H9 (cell line): ENCODE measurements at regions not wholly inside any gene's neighbourhood (a gene's known extent, or its start where the extent isn't known, plus 50 kb on each side); places are given as distances from the start of the nearest gene placed in this dataset.

ENCODE experiments used
- DNase-seq: peaks from one replicate; pipeline ENCODE4 v3.0.0-alpha.2; 2017
- H2AFZ ChIP-seq: one replicate; pipeline ENCODE4 v1.6.1; 2013; ENCODE audit warnings: mild to moderate bottlenecking, low read length, control low read depth, moderate library complexity
- H2AK5ac ChIP-seq: 2 replicates; pipeline ENCODE4 v1.6.1; 2013; ENCODE audit warnings: low read length, control low read depth, mixed read lengths; ENCODE audit not compliant: insufficient read length
- H2BK120ac ChIP-seq: one replicate; pipeline ENCODE4 v1.6.1; 2013; ENCODE audit warnings: low read depth, mild to moderate bottlenecking, low read length, control low read depth, inconsistent platforms; ENCODE audit not compliant: poor library complexity, severe bottlenecking
- H2BK12ac ChIP-seq: 2 replicates; pipeline ENCODE4 v1.6.1; 2013; ENCODE audit warnings: low read length, control low read depth, mixed read lengths, low read depth; ENCODE audit not compliant: insufficient read length
- H2BK15ac ChIP-seq: 2 replicates; pipeline ENCODE4 v1.6.1; 2013; ENCODE audit warnings: low read depth, low read length, control low read depth
- H2BK20ac ChIP-seq: one replicate; pipeline ENCODE4 v1.6.1; 2013; ENCODE audit warnings: low read depth, mild to moderate bottlenecking, low read length, control low read depth, inconsistent platforms; ENCODE audit not compliant: poor library complexity, severe bottlenecking
- H2BK5ac ChIP-seq: 2 replicates; pipeline ENCODE4 v1.6.1; 2013; ENCODE audit warnings: low read length, control low read depth, mixed read lengths; ENCODE audit not compliant: insufficient read length
- H3K14ac ChIP-seq: 2 replicates; pipeline ENCODE4 v1.6.1; 2013; ENCODE audit warnings: low read length, control low read depth; ENCODE audit not compliant: insufficient read depth
- H3K18ac ChIP-seq: 2 replicates; pipeline ENCODE4 v1.6.1; 2013; ENCODE audit warnings: low read depth, mild to moderate bottlenecking, mixed read lengths, low read length, control low read depth; ENCODE audit not compliant: insufficient read length
- H3K23ac ChIP-seq: 2 replicates; pipeline ENCODE4 v1.6.1; 2013; ENCODE audit warnings: low read length, control low read depth, mixed read lengths, low read depth; ENCODE audit not compliant: insufficient read length
- H3K23me2 ChIP-seq: 2 replicates; pipeline ENCODE4 v1.6.1; 2013; ENCODE audit warnings: low read depth, mild to moderate bottlenecking, mixed read lengths, low read length, control low read depth; ENCODE audit not compliant: insufficient read length, poor library complexity, severe bottlenecking
- H3K27ac ChIP-seq: 2 replicates; pipeline ENCODE4 v1.5.1; 2013; ENCODE audit warnings: low read length, control low read depth, mixed read lengths, low read depth; ENCODE audit not compliant: insufficient read length
- H3K27me3 ChIP-seq: 2 replicates; pipeline ENCODE4 v1.6.1; 2013; ENCODE audit warnings: low read length, control low read depth, inconsistent platforms; ENCODE audit not compliant: insufficient read depth
- H3K4ac ChIP-seq: 2 replicates; pipeline ENCODE4 v1.6.1; 2013; ENCODE audit warnings: low read depth, mild to moderate bottlenecking, control low read depth, inconsistent platforms, low read length, moderate library complexity
- H3K4me1 ChIP-seq: 2 replicates; pipeline ENCODE4 v1.6.1; 2013; ENCODE audit warnings: low read length, control low read depth, inconsistent platforms; ENCODE audit not compliant: insufficient read depth
- H3K4me2 ChIP-seq: 2 replicates; pipeline ENCODE4 v1.6.1; 2013; ENCODE audit warnings: low read length, control low read depth, mixed read lengths; ENCODE audit not compliant: insufficient read length, insufficient read depth
- H3K56ac ChIP-seq: 2 replicates; pipeline ENCODE4 v1.6.1; 2013; ENCODE audit warnings: low read depth, mild to moderate bottlenecking, mixed read lengths, low read length, control low read depth; ENCODE audit not compliant: insufficient read length
- H3K79me1 ChIP-seq: 2 replicates; pipeline ENCODE4 v1.6.1; 2013; ENCODE audit warnings: low read depth, mild to moderate bottlenecking, moderate library complexity, low read length, control low read depth, inconsistent platforms; ENCODE audit not compliant: insufficient read depth, poor library complexity, severe bottlenecking
- H3K79me2 ChIP-seq: 2 replicates; pipeline ENCODE4 v1.6.1; 2013; ENCODE audit warnings: low read length, control low read depth, inconsistent platforms; ENCODE audit not compliant: insufficient read depth
- H3K9ac ChIP-seq: 2 replicates; pipeline ENCODE4 v1.6.1; 2013; ENCODE audit warnings: low read length, control low read depth, mixed read lengths; ENCODE audit not compliant: insufficient read length; ENCODE audit errors: extremely low read depth
- H3K9me3 ChIP-seq: one replicate; pipeline ENCODE4 v1.6.1; 2013; ENCODE audit warnings: low read depth, low read length, inconsistent platforms; ENCODE audit not compliant: control insufficient read depth
- H3T11ph ChIP-seq: one replicate; pipeline ENCODE4 v1.6.1; 2013; ENCODE audit warnings: mild to moderate bottlenecking, low read length, control low read depth, inconsistent platforms
- H4K20me1 ChIP-seq: one replicate; pipeline ENCODE4 v1.6.1; 2013; ENCODE audit not compliant: control insufficient read depth, insufficient read length, insufficient read depth
- H4K5ac ChIP-seq: 2 replicates; pipeline ENCODE4 v1.6.1; 2013; ENCODE audit warnings: low read depth, mild to moderate bottlenecking, mixed read lengths, low read length, control low read depth; ENCODE audit not compliant: insufficient read length
- H4K8ac ChIP-seq: replicated peaks from 2 replicates; pipeline ENCODE4 v1.6.1; 2013; ENCODE audit warnings: low read length, control low read depth, mixed read lengths, low read depth; ENCODE audit not compliant: insufficient read length
- H4K91ac ChIP-seq: 2 replicates; pipeline ENCODE4 v1.6.1; 2013; ENCODE audit warnings: low read depth, mild to moderate bottlenecking, moderate library complexity, mixed read lengths, low read length, control low read depth; ENCODE audit not compliant: insufficient read length
- H3K27ac Mint-ChIP-seq, 3 experiments: 2 replicates in 2 of 3; 3 replicates in 1 of 3; pipeline ENCODE4 v1.8.0; 2020 to 2021; ENCODE audit warnings: mixed read lengths in 3 of 3, mild to moderate bottlenecking in 1 of 3, moderate library complexity in 1 of 3
- H3K27me3 Mint-ChIP-seq: 2 replicates; pipeline ENCODE4 v1.8.0; 2021; ENCODE audit warnings: low read depth, mild to moderate bottlenecking, moderate library complexity, mixed read lengths
- H3K36me3 Mint-ChIP-seq, 3 experiments: 2 replicates in 2 of 3; 3 replicates in 1 of 3; pipeline ENCODE4 v1.8.0; 2020 to 2021; ENCODE audit warnings: low read depth in 3 of 3, mixed read lengths in 3 of 3; ENCODE audit not compliant: insufficient read depth in 1 of 3
- H3K4me1 Mint-ChIP-seq, 2 experiments: 2 replicates each; pipeline ENCODE4 v1.8.0; 2020; ENCODE audit warnings: mixed read lengths in 2 of 2
- H3K4me3 Mint-ChIP-seq, 2 experiments: 2 replicates in 1 of 2; 3 replicates in 1 of 2; pipeline ENCODE4 v1.8.0; 2020 to 2021; ENCODE audit warnings: mild to moderate bottlenecking in 2 of 2, mixed read lengths in 2 of 2, moderate library complexity in 1 of 2
- H3K9me3 Mint-ChIP-seq, 2 experiments: 2 replicates in 1 of 2; 3 replicates in 1 of 2; pipeline ENCODE4 v1.8.0; 2020; ENCODE audit warnings: mild to moderate bottlenecking in 2 of 2, mixed read lengths in 2 of 2, moderate library complexity in 1 of 2
- CTCF ChIP-seq: fragments of 200-600 bp; sonication (generic); conservative IDR thresholded peaks from 3 replicates; pipeline ENCODE4 v1.8.0; 2021; ENCODE audit warnings: antibody characterized with exemption, mild to moderate bottlenecking
- WGBS: extraction: QIAGEN DNeasy Blood & Tissue Kit; methylation state at CpG from one replicate; pipeline ENCODE4 v1.1.7; 2013; ENCODE audit warnings: missing lambda C conversion rate, low lambda C conversion rate, mixed read lengths; ENCODE audit not compliant: insufficient read length; ENCODE audit errors: extremely low coverage; 5-methylcytosine and 5-hydroxymethylcytosine counted together

GRCh38 chr22:47345025-47345424 lies 582.6 kb downstream of the TBC1D22A start:
- H3K9me3 Mint-ChIP-seq, result peaks cover 67 to 86% of the 10 kb centered on the region in 2 experiments
- Histone ChIP-seq H3K4ac (no peak overlapping the region), H3T11ph (no peak overlapping the region), H2BK15ac (no peak overlapping the region), H2BK12ac (no peak overlapping the region), H3K4me1 (no peaks in the 10 kb centered on the region), H4K8ac (no peak overlapping the region), H3K27me3 (no peaks in the 10 kb centered on the region), H2BK20ac (no peak overlapping the region), H2AFZ (no peak overlapping the region), H3K79me1 (no peaks in the 10 kb centered on the region), H2BK5ac (no peak overlapping the region), H4K20me1 (no peaks in the 10 kb centered on the region), H3K4me2 (no peak overlapping the region), H4K91ac (no peak overlapping the region), H3K56ac (no peak overlapping the region), H2AK5ac (no peak overlapping the region), H3K14ac (no peak overlapping the region), H3K9me3 (peaks cover 58% of the 10 kb centered on the region), H3K23me2 (no peaks in the 10 kb centered on the region), H2BK120ac (no peak overlapping the region), H3K79me2 (no peaks in the 10 kb centered on the region), H3K9ac (no peak overlapping the region), H4K5ac (no peak overlapping the region), H3K18ac (no peak overlapping the region), H3K27ac (no peak overlapping the region), H3K23ac (no peak overlapping the region)
- no peak for DNase-seq
- WGBS, result no CpG with 5 or more reads among the region's 7 CpGs
- H3K36me3 Mint-ChIP-seq, result peaks cover 6 to 28% (median 8%) of the 10 kb centered on the region in 3 experiments
- H3K27ac Mint-ChIP-seq, result no peak overlapping the region; a peak in 1 of 7 replicates
- H3K4me3 Mint-ChIP-seq, result no peak overlapping the region
- H3K4me1 Mint-ChIP-seq, result no peaks in the 10 kb centered on the region
- peaks cover 4% of the 10 kb centered on the region for H3K27me3 Mint-ChIP-seq
- TF ChIP-seq CTCF, result no peak
